Stomach (tissue), 8 donors: ENCODE measurements at regions not wholly inside any gene's neighbourhood (a gene's known extent, or its start where the extent isn't known, plus 50 kb on each side); places are given as distances from the start of the nearest gene placed in this dataset.

Experiments
- DNase-seq, 2 donors: peaks; one replicate each; pipeline versions ENCODE4 v3.0.0 to v3.0.0-alpha.2; 2013 to 2019
- H3K27ac ChIP-seq, 5 donors: fragments of 200-600 bp in 4 of 5; sonication (generic) in 4 of 5; one replicate each; pipeline ENCODE4 v1.5.1; 2013 to 2019; ENCODE audit warnings: mild to moderate bottlenecking in 1 of 5, moderate library complexity in 1 of 5
- H3K27me3 ChIP-seq, 3 donors: fragments of 200-600 bp; sonication (generic); one replicate each; pipeline ENCODE4 v1.5.1; 2017 to 2019; ENCODE audit warnings: mixed run types in 1 of 3
- H3K36me3 ChIP-seq, 4 donors: fragments of 200-600 bp; sonication (generic); 1 replicate in 3 of 4; 2 replicates in 1 of 4; pipeline ENCODE4 v1.5.1; 2016 to 2019
- H3K4me1 ChIP-seq, 4 donors: fragments of 200-600 bp; sonication (generic); one replicate each; pipeline ENCODE4 v1.5.1; 2016 to 2019
- H3K4me3 ChIP-seq, 4 donors: fragments of 200-600 bp; sonication (generic) in 3 of 4; one replicate each; pipeline ENCODE4 v1.5.1; 2016 to 2019; ENCODE audit warnings: mild to moderate bottlenecking in 1 of 4
- H3K9me3 ChIP-seq, 4 donors: fragments of 200-600 bp; sonication (generic); one replicate each; pipeline ENCODE4 v1.5.1; 2016 to 2019
- EP300 ChIP-seq: sonication (generic); formaldehyde crosslinking; IDR thresholded peaks from one replicate; pipeline ENCODE4 v1.6.1; 2017; ENCODE audit warnings: antibody characterized with exemption
- POLR2A ChIP-seq, 4 donors: fragments of 450-650 bp; IDR thresholded peaks; one replicate each; pipeline ENCODE4 v1.6.1; 2016; ENCODE audit warnings: antibody characterized with exemption in 4 of 4, control low read depth in 2 of 4, mild to moderate bottlenecking in 1 of 4, moderate library complexity in 1 of 4
- POLR2AphosphoS5 ChIP-seq, 3 donors: sonication (generic); formaldehyde crosslinking; IDR thresholded peaks; one replicate each; pipeline ENCODE4 v1.6.1; 2016; ENCODE audit warnings: antibody characterized with exemption in 3 of 3
- WGBS, 5 donors: extraction: QIAGEN DNeasy Blood & Tissue Kit in 3 of 5; methylation state at CpG; one replicate each; pipeline versions ENCODE4 v1.1.5 to v1.1.7; 2013 to 2018; 5-methylcytosine and 5-hydroxymethylcytosine counted together
- intact Hi-C: fragments of 100-400 bp; cut with DNase I; formaldehyde crosslinking; loops from one replicate; pipeline ENCODE4 v1.15.1; 2023; ENCODE audit warnings: low total_unique reads
- TF ChIP-seq, protein P1 (sequence below), 7 experiments: fragments of 450-650 bp in 4 of 7; fragments of 200-600 bp in 3 of 7; sonication (generic) in 3 of 7; IDR thresholded peaks; one replicate each; pipeline ENCODE4 v1.5.1; 2016 to 2019; ENCODE audit warnings: antibody characterized with exemption in 7 of 7, control low read depth in 2 of 7, mild to moderate bottlenecking in 1 of 7
- donor health status: healthy with polysubstance abuse.
- donor health status: Bipolar disorder and iron deficiency.
- donor health status: healthy.

DNA sequence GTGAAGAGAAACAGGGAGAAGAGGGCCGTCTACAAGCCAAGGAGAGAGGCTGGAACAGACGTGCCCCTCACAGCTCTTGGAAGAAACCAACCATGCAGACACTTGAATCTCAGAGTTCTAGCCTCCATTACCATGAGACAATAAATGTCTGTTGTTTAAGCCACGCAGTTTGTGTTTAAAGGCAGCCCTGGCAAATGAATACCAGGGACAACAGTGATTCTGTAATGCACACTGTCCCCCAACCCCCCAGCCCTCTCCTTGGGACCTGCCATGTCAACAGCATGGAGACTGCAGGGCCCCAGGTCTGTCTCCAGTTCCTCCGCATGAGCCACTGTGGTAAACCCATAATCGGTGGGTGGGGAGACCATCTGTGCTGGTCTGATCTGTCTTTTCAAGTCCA, 348.0 kb upstream of the KLF3 start:
- DNase-seq: no peak
- 93 to 100% (median 97%) methylated on average over 5 of the region's 5 CpGs for WGBS, 5 donors
- Histone ChIP-seq H3K9me3 (no peaks in the 10 kb centered on the region), H3K4me3 (no peak overlapping the region), H3K27ac (no peak overlapping the region), H3K4me1 (peaks cover 15 to 35% (median 29%) of the 10 kb centered on the region in 4 donors), H3K36me3 (no peaks in the 10 kb centered on the region), H3K27me3 (no peaks in the 10 kb centered on the region)
- intact Hi-C loops: loop anchor here (10.0 kb wide), 1 partner anchor 121 kb away; no protein-coding TSS in a partner anchor
- TF ChIP-seq POLR2A (IDR thresholded peaks at IDR 0.05) (no peak), EP300 (no peak), POLR2AphosphoS5 (IDR thresholded peaks at IDR 0.05) (no peak)
- TF ChIP-seq, protein P1, sequence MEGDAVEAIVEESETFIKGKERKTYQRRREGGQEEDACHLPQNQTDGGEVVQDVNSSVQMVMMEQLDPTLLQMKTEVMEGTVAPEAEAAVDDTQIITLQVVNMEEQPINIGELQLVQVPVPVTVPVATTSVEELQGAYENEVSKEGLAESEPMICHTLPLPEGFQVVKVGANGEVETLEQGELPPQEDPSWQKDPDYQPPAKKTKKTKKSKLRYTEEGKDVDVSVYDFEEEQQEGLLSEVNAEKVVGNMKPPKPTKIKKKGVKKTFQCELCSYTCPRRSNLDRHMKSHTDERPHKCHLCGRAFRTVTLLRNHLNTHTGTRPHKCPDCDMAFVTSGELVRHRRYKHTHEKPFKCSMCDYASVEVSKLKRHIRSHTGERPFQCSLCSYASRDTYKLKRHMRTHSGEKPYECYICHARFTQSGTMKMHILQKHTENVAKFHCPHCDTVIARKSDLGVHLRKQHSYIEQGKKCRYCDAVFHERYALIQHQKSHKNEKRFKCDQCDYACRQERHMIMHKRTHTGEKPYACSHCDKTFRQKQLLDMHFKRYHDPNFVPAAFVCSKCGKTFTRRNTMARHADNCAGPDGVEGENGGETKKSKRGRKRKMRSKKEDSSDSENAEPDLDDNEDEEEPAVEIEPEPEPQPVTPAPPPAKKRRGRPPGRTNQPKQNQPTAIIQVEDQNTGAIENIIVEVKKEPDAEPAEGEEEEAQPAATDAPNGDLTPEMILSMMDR (IDR thresholded peaks at IDR 0.05): no peak

DNA sequence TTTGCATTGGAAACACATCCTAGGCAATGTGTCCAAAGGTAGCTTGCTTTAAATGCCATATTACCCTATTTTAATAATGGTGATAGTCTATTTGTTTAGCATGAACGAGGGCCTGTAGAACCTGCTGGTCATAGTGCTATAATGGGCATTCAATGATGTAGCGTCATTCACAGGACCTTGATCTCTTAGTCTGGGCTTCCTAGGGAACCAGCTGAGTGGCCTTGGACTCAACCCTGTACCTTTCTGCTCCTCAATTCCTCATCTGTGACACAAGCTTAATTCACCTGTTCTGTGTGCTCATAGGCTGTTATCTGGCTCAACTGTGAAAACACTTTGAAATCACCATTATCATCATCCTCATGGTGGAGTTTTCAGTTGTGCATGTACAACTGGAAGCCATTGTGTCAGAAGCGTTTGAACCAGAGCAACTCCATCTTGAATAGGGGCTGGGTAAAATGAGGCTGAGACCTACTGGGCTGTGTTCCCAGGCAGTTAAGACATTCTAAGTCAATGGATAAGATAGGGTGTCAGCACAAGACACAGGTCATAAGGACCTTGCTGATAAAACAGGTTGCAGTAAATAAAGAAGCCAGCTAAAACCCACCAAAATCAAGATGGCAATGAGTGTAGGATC, 346.8 kb upstream of the KLF3 start:
- no peak for DNase-seq
- Histone ChIP-seq H3K27ac (no peak overlapping the region), H3K9me3 (no peaks in the 10 kb centered on the region), H3K27me3 (no peaks in the 10 kb centered on the region), H3K36me3 (no peaks in the 10 kb centered on the region), H3K4me1 (peaks cover 15 to 35% (median 29%) of the 10 kb centered on the region in 4 donors), H3K4me3 (no peak overlapping the region)
- intact Hi-C loops: loop anchor here (10.0 kb wide), 1 partner anchor 122 kb away; no protein-coding TSS in a partner anchor
- 92 to 95% (median 94%) methylated on average over 3 of the region's 3 CpGs for WGBS, 5 donors
- TF ChIP-seq, protein P1 (IDR thresholded peaks at IDR 0.05): no peak
- no peak for TF ChIP-seq POLR2AphosphoS5 (IDR thresholded peaks at IDR 0.05)
- no peak for TF ChIP-seq POLR2A (IDR thresholded peaks at IDR 0.05)
- TF ChIP-seq EP300: no peak

DNA sequence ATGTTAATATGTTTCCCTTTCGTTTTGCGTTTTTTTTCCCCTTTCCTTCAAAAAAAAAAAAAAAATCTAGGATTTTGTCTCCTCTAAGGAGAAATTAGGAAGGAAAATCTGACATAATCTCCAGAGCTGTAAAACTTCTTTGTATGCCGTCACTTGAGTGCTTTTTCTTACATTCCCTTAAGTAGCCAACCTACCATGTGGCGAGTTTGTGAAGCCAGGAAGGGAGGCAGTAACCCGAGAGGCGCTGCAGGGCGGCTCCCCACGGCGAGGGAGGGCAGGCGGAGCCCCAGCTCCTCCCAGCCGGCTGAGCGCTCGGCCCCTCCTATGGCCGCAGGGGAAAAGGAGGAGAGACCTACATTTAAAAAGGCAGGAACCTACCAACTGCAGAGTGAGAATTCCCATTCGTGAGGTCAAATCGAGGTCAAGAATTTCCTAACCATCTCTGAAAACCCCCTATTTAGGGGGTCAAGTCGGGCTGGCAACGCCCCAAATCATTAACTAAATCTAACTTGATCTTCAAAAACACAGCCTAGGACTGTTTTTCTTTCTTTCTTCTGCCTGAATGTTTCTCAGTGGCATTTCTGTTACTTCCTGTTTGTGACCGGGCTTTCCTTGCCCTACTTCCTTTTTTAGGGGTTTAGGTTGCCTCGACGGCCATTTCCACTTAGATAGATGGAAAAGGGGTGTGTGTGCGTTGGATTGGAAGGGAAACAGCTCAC, 345.1 kb upstream of the KLF3 start:
- peak overlapping the region; percentile 81 to 95 (median 90) for H3K27ac ChIP-seq
- peaks cover 15 to 35% (median 30%) of the 10 kb centered on the region in 4 donors for H3K4me1 ChIP-seq
- intact Hi-C loops: loop anchor here (10.0 kb wide), 1 partner anchor 124 kb away; no protein-coding TSS in a partner anchor
- H3K27me3 ChIP-seq: no peaks in the 10 kb centered on the region
- no peaks in the 10 kb centered on the region for H3K36me3 ChIP-seq
- WGBS, 5 donors: 1 to 4% (median 2%) methylated on average over 22 of the region's 22 CpGs
- H3K9me3 ChIP-seq: no peaks in the 10 kb centered on the region
- peak; percentile 89 to 97 for DNase-seq
- H3K4me3 ChIP-seq: peak overlapping the region; percentile 25 to 34 (median 33)
- peak; percentile 37 to 89 (median 62) for TF ChIP-seq POLR2AphosphoS5 (IDR thresholded peaks at IDR 0.05)
- TF ChIP-seq, protein P1 (IDR thresholded peaks at IDR 0.05): peak in 2 of 7 experiments; percentile 14 to 15
- TF ChIP-seq POLR2A (IDR thresholded peaks at IDR 0.05): no peak
- no peak for TF ChIP-seq EP300

DNA sequence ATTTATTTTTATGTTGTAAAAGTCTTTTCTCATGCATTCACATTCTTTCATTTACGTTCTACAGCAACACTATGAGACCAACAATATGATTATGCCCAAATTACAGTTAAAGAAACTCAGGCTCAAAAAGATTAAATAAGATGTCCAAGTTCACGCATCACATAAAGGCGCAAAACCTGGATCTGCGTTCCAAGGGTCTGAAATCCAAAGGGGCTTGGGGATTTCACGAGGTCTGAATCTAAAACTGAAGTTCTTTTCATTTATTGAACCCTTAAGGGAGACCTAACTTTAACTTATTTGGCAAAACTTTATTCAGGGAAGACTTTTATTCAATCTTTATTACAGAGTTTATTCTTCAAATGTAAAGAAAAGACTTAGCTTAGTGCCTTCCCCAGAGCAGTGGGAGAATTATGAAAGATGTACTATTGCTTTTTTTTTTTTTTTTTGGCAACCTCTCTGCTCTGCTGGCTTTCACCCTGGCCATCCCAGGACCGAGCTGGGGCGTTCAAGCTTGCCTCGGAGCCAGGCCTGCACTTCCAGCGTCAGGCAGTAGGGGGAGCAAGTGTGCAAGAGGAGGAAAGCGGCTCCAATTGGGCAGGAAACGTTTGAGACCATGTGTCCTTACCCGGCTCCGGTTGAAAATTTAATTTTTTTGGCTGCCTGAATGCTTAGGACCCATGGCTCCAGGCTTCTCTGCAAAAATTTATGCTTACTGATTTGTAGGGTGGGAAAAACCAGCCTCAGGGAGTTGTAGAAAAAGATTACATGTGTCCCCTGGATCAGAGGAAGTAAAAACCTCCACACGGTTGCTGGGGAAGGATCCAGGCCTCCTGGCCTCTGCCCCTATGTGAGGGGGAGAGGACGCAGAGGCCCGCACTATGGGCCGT, 344.3 kb upstream of the KLF3 start:
- peak; percentile 59 to 84 (median 63) for TF ChIP-seq POLR2AphosphoS5 (IDR thresholded peaks at IDR 0.05)
- no peak for TF ChIP-seq EP300
- TF ChIP-seq, protein P1 (IDR thresholded peaks at IDR 0.05): peak in 6 of 7 experiments; percentile 93 to 100 (median 98)
- TF ChIP-seq POLR2A (IDR thresholded peaks at IDR 0.05): no peak
- Histone ChIP-seq H3K9me3 (no peaks in the 10 kb centered on the region), H3K36me3 (no peaks in the 10 kb centered on the region), H3K27me3 (no peaks in the 10 kb centered on the region), H3K27ac (peak overlapping the region; percentile 81 to 95 (median 90)), H3K4me3 (peak overlapping the region; percentile 25 to 34 (median 33)), H3K4me1 (peaks cover 15 to 28% (median 26%) of the 10 kb centered on the region in 4 donors)
- WGBS, 5 donors: 17 to 24% (median 21%) methylated on average over 16 to 17 of the region's 17 CpGs
- intact Hi-C loops: loop anchor here (5.0 to 10.0 kb wide), 2 partner anchors 125 to 358 kb away; no protein-coding TSS in a partner anchor
- DNase-seq: peak; percentile 96 to 97
